Neuronal stem cell (in vitro differentiated cells): ENCODE measurements at regions not wholly inside any gene's neighbourhood (a gene's known extent, or its start where the extent isn't known, plus 50 kb on each side); places are given as distances from the start of the nearest gene placed in this dataset.

Experiments
- DNase-seq: peaks from one replicate; pipeline ENCODE4 v3.0.0-alpha.2; 2013; ENCODE audit warnings: low spot score
- H2AFZ ChIP-seq: one replicate; pipeline ENCODE4 v1.6.1; 2013; ENCODE audit warnings: mild to moderate bottlenecking, low read length, inconsistent platforms
- H2AK5ac ChIP-seq: 2 replicates; pipeline ENCODE4 v1.6.1; 2013; ENCODE audit warnings: low read depth, mild to moderate bottlenecking, inconsistent platforms, low read length, moderate library complexity, mixed read lengths
- H2BK120ac ChIP-seq: 2 replicates; pipeline ENCODE4 v1.6.1; 2013; ENCODE audit warnings: low read depth, mild to moderate bottlenecking, inconsistent platforms, low read length, moderate library complexity, mixed read lengths
- H2BK12ac ChIP-seq: one replicate; pipeline ENCODE4 v1.6.1; 2013; ENCODE audit warnings: low read length, inconsistent platforms
- H2BK15ac ChIP-seq: 2 replicates; pipeline ENCODE4 v1.6.1; 2013; ENCODE audit warnings: mild to moderate bottlenecking, low read length, inconsistent platforms, mixed read lengths
- H2BK5ac ChIP-seq: one replicate; pipeline ENCODE4 v1.6.1; 2013; ENCODE audit warnings: inconsistent platforms, mild to moderate bottlenecking, low read length, moderate library complexity
- H3K14ac ChIP-seq: one replicate; pipeline ENCODE4 v1.6.1; 2013; ENCODE audit warnings: low read length, inconsistent platforms
- H3K18ac ChIP-seq: 2 replicates; pipeline ENCODE4 v1.6.1; 2013; ENCODE audit warnings: low read length, inconsistent platforms
- H3K23ac ChIP-seq: 2 replicates; pipeline ENCODE4 v1.6.1; 2013; ENCODE audit warnings: low read depth, mild to moderate bottlenecking, mixed read lengths, low read length, inconsistent platforms; ENCODE audit not compliant: poor library complexity
- H3K27ac ChIP-seq: replicated peaks from 3 replicates; pipeline ENCODE4 v1.5.1; 2013; ENCODE audit warnings: low read length, inconsistent platforms
- H3K27me3 ChIP-seq, 3 experiments: 2 replicates each; pipeline ENCODE4 v1.6.1; 2013; ENCODE audit warnings: low read length in 3 of 3, mild to moderate bottlenecking in 2 of 3, inconsistent platforms in 1 of 3, low read depth in 1 of 3, mixed read lengths in 1 of 3, moderate library complexity in 1 of 3; ENCODE audit not compliant: control insufficient read depth in 3 of 3, insufficient read depth in 3 of 3
- H3K36me3 ChIP-seq, 2 donors: replicated peaks in 1 of 2; 2 replicates each; pipeline ENCODE4 v1.6.1; 2013; ENCODE audit warnings: low read length in 2 of 2; ENCODE audit not compliant: control insufficient read depth in 2 of 2, insufficient read depth in 2 of 2
- H3K4ac ChIP-seq: 2 replicates; pipeline ENCODE4 v1.6.1; 2013; ENCODE audit warnings: inconsistent platforms, mild to moderate bottlenecking, low read length, moderate library complexity
- H3K4me1 ChIP-seq, 2 donors: 1 replicate in 1 of 2; 2 replicates in 1 of 2; pipeline ENCODE4 v1.6.1; 2013; ENCODE audit warnings: low read length in 2 of 2, low read depth in 1 of 2; ENCODE audit not compliant: control insufficient read depth in 2 of 2, insufficient read depth in 1 of 2
- H3K4me2 ChIP-seq: one replicate; pipeline ENCODE4 v1.6.1; 2013; ENCODE audit warnings: mild to moderate bottlenecking, low read length, inconsistent platforms; ENCODE audit not compliant: insufficient read depth, poor library complexity, severe bottlenecking
- H3K4me3 ChIP-seq, 2 donors: 2 replicates each; pipeline ENCODE4 v1.5.1; 2013; ENCODE audit warnings: low read length in 2 of 2, mild to moderate bottlenecking in 2 of 2, inconsistent platforms in 1 of 2, moderate library complexity in 1 of 2
- H3K79me1 ChIP-seq: one replicate; pipeline ENCODE4 v1.6.1; 2013; ENCODE audit warnings: low read depth, mild to moderate bottlenecking, inconsistent platforms, low read length, moderate library complexity
- H3K9ac ChIP-seq: one replicate; pipeline ENCODE4 v1.6.1; 2013; ENCODE audit warnings: mild to moderate bottlenecking, low read depth, low read length, inconsistent platforms; ENCODE audit not compliant: poor library complexity
- H3K9me3 ChIP-seq, 2 donors: replicated peaks in 1 of 2; 2 replicates each; pipeline versions ENCODE3 to v1.6.1; 2013; ENCODE audit warnings: low read length in 2 of 2, mild to moderate bottlenecking in 2 of 2, inconsistent platforms in 1 of 2, low read depth in 1 of 2, mixed read lengths in 1 of 2, moderate library complexity in 1 of 2; ENCODE audit not compliant: control insufficient read depth in 2 of 2, insufficient read depth in 1 of 2
- H4K8ac ChIP-seq: one replicate; pipeline ENCODE4 v1.6.1; 2013; ENCODE audit warnings: low read depth, mild to moderate bottlenecking, inconsistent platforms, low read length, moderate library complexity
- H4K91ac ChIP-seq: one replicate; pipeline ENCODE4 v1.6.1; 2013; ENCODE audit warnings: low read length, low read depth, mild to moderate bottlenecking, inconsistent platforms; ENCODE audit not compliant: poor library complexity
- WGBS, 2 donors: extraction: QIAGEN DNeasy Blood & Tissue Kit; methylation state at CpG; one replicate each; pipeline ENCODE4 v1.1.7; 2013; ENCODE audit warnings: missing lambda C conversion rate in 2 of 2, mixed read lengths in 1 of 2; ENCODE audit not compliant: insufficient read length in 2 of 2, insufficient replicate concordance in 1 of 2; ENCODE audit errors: extremely low coverage in 2 of 2; 5-methylcytosine and 5-hydroxymethylcytosine counted together

DNA sequence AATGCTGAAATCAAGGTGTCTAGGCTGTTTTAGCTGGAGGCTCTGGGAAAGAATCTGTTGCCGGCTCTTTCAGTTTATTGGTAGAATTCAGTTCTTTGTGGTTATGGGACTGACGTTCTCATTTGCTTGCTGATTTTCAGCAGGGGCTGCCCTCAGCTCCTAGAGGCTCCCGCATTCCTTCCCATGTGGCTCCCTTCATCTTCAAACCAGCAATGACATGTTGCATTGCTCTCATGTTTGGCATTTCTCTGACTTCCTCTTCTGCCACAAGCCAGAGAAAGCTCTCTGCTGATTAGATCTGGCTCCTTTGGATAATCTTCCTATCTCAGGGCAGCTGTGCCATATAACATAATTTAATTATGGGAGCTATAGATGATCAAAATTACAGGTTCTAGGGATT lies 360.3 kb downstream of the LRRC70 start:
- Histone ChIP-seq H2BK5ac (no peak overlapping the region), H3K18ac (no peak overlapping the region), H2BK15ac (no peak overlapping the region), H2AK5ac (no peak overlapping the region), H3K4ac (no peak overlapping the region), H3K9ac (no peak overlapping the region), H3K14ac (no peak overlapping the region), H3K79me1 (no peaks in the 10 kb centered on the region), H3K27me3 (no peaks in the 10 kb centered on the region), H4K8ac (no peak overlapping the region), H4K91ac (no peak overlapping the region), H3K4me1 (no peaks in the 10 kb centered on the region), H2BK120ac (no peak overlapping the region), H2AFZ (no peak overlapping the region), H2BK12ac (no peak overlapping the region), H3K4me3 (no peak overlapping the region), H3K27ac (no peak overlapping the region), H3K9me3 (no peaks in the 10 kb centered on the region), H3K36me3 (no peaks in the 10 kb centered on the region), H3K4me2 (no peak overlapping the region), H3K23ac (no peak overlapping the region)
- no CpG with 5 or more reads among the region's 3 CpGs for WGBS, 2 donors
- DNase-seq: no peak

DNA sequence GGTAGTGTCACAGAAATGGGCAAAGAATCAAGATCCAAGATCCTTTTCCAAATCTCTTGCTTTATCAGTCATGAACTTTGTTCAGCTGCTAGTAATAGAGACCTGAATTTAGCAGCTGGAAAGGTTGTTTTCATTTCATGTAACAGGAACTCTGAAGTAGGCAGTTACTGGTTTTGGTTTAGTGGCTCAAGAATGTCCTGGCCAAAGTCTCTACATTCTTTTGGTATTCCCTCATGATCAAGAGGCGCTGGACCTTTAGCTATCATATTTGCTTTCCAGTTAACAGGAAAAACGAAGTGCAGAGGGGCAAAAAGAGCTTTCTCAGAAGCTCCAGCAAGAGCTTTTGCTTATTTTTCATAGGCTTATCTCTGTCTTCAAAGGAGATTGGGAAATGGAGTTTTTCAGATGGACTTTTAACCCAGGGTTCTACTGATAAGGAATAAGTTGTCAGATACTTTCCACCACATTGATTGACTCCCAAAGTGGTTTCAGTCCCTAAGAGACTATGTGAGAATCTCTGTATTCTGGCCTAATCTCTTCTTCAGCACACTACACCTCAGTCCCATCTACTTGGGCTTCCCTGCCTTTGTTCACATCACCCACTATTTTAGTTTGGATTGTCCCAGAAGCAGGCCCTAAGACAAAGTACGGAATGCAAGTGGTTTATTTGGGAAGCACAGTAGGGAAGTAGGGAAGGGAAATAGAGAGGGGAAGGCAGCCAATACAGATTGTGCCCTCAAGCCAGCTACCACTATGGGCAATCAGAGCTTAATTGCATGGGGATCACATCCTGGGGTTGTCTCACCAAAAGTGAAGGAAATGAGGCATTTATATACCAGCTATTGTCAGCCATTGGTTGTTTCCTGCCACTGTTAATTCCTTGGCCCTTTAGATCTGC lies 359.3 kb downstream of the LRRC70 start:
- no peak overlapping the region for H2BK5ac ChIP-seq
- no peaks in the 10 kb centered on the region for H3K4me1 ChIP-seq
- H3K9me3 ChIP-seq: no peaks in the 10 kb centered on the region
- no peak overlapping the region for H3K18ac ChIP-seq
- no peak overlapping the region for H2BK15ac ChIP-seq
- H3K4me3 ChIP-seq: no peak overlapping the region
- H2BK12ac ChIP-seq: no peak overlapping the region
- H4K8ac ChIP-seq: no peak overlapping the region
- H2AFZ ChIP-seq: no peak overlapping the region
- no peaks in the 10 kb centered on the region for H3K27me3 ChIP-seq
- no peaks in the 10 kb centered on the region for H3K36me3 ChIP-seq
- no peaks in the 10 kb centered on the region for H3K79me1 ChIP-seq
- no peak for DNase-seq
- no peak overlapping the region for H4K91ac ChIP-seq
- H3K23ac ChIP-seq: no peak overlapping the region
- no peak overlapping the region for H3K27ac ChIP-seq
- no peak overlapping the region for H3K9ac ChIP-seq
- no peak overlapping the region for H3K14ac ChIP-seq
- H2BK120ac ChIP-seq: no peak overlapping the region
- no peak overlapping the region for H3K4ac ChIP-seq
- WGBS, 2 donors: no CpG with 5 or more reads among the region's 3 CpGs
- H2AK5ac ChIP-seq: no peak overlapping the region
- H3K4me2 ChIP-seq: no peak overlapping the region

DNA sequence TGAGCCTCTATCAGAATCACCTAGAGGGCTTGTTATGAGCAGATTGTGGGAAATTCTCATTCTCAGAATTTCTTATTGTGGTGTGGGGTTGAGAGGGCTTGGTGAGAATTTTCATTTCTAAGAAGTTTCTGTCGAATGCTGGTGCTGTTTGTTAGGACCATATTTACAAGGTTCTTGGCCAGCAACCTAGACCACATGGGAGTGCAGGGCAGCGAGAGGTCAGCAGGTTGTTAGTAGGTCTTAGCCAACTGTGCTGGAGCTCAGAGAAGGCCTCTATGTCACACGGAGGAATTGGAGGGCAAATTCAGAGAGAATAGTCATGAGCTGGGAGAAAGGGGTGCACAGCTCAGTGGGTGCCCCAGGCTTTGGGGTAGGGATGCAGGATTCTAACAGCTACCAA lies 357.0 kb downstream of the LRRC70 start:
- no peak for DNase-seq
- H3K27ac ChIP-seq: no peak overlapping the region
- H3K4me3 ChIP-seq: no peak overlapping the region
- H2AFZ ChIP-seq: no peak overlapping the region
- no peaks in the 10 kb centered on the region for H3K27me3 ChIP-seq
- no peak overlapping the region for H3K23ac ChIP-seq
- no peak overlapping the region for H2BK120ac ChIP-seq
- H2BK12ac ChIP-seq: no peak overlapping the region
- no peaks in the 10 kb centered on the region for H3K9me3 ChIP-seq
- H3K9ac ChIP-seq: no peak overlapping the region
- no peak overlapping the region for H3K4me2 ChIP-seq
- no peak overlapping the region for H3K4ac ChIP-seq
- WGBS, 2 donors: no CpG with 5 or more reads among the region's 3 CpGs
- no peaks in the 10 kb centered on the region for H3K36me3 ChIP-seq
- no peak overlapping the region for H4K8ac ChIP-seq
- H2BK5ac ChIP-seq: no peak overlapping the region
- no peak overlapping the region for H4K91ac ChIP-seq
- no peak overlapping the region for H3K14ac ChIP-seq
- H3K79me1 ChIP-seq: no peaks in the 10 kb centered on the region
- H3K18ac ChIP-seq: no peak overlapping the region
- H3K4me1 ChIP-seq: no peaks in the 10 kb centered on the region
- H2AK5ac ChIP-seq: no peak overlapping the region
- H2BK15ac ChIP-seq: no peak overlapping the region

DNA sequence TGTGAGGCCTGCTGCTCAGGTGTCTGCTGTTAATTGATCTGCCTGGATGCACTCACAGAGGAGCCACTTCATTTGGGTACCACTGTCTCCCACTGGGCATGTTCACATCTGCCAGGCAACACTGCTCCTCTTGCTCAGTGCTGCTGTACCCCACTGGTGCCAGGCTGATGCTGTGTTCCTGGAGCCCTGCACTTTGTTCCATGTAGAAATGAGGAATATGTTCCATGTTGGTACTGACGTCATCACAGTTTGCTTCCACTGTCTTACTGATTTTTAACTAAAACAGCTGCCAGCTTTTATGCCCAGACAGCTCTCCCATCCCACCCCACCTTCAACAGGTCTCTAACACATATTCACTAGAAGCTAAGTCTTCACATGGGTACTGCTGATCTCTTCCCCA lies 355.7 kb downstream of the LRRC70 start:
- Histone ChIP-seq H3K4me2 (no peak overlapping the region), H3K23ac (no peak overlapping the region), H3K36me3 (no peaks in the 10 kb centered on the region), H4K8ac (no peak overlapping the region), H2BK120ac (no peak overlapping the region), H3K27me3 (no peaks in the 10 kb centered on the region), H3K14ac (no peak overlapping the region), H3K18ac (peak overlapping the region; percentile 5), H2AK5ac (no peak overlapping the region), H3K4me3 (no peak overlapping the region), H3K79me1 (no peaks in the 10 kb centered on the region), H2AFZ (no peak overlapping the region), H2BK5ac (no peak overlapping the region), H2BK12ac (no peak overlapping the region), H4K91ac (no peak overlapping the region), H3K9me3 (no peaks in the 10 kb centered on the region), H2BK15ac (no peak overlapping the region), H3K27ac (no peak overlapping the region), H3K4me1 (no peaks in the 10 kb centered on the region), H3K9ac (no peak overlapping the region), H3K4ac (no peak overlapping the region)
- DNase-seq: no peak
- no CpG with 5 or more reads among the region's 1 CpG for WGBS, 2 donors
